OCI-LY1 (cell line): ENCODE measurements at regions not wholly inside any gene's neighbourhood (a gene's known extent, or its start where the extent isn't known, plus 50 kb on each side); places are given as distances from the start of the nearest gene placed in this dataset.

ENCODE experiments used
- H2AFZ ChIP-seq: fragments of 200-600 bp; sonication (generic), shearing (Covaris generic); 2 replicates; pipeline ENCODE4 v1.6.0; 2014; ENCODE audit warnings: antibody characterized with exemption, mild to moderate bottlenecking, low read length
- H3F3A ChIP-seq: fragments of 200-600 bp; sonication (generic), shearing (Covaris generic); 2 replicates; pipeline ENCODE4 v1.6.0; 2014; ENCODE audit warnings: mild to moderate bottlenecking, antibody characterized with exemption, low read length, moderate library complexity; ENCODE audit not compliant: insufficient read depth
- H3K27ac ChIP-seq: fragments of 200-600 bp; sonication (generic); 2 replicates; pipeline ENCODE4 v1.5.1; 2014; ENCODE audit warnings: low read length, mixed run types, mild to moderate bottlenecking, low read depth; ENCODE audit not compliant: poor library complexity, severe bottlenecking
- H3K27me3 ChIP-seq: fragments of 200-600 bp; sonication (generic); 2 replicates; pipeline ENCODE4 v1.6.0; 2014; ENCODE audit warnings: antibody characterized with exemption, mild to moderate bottlenecking, low read length, moderate library complexity; ENCODE audit not compliant: insufficient read depth
- H3K36me3 ChIP-seq: fragments of 200-600 bp; sonication (generic); 2 replicates; pipeline ENCODE4 v1.6.1; 2014; ENCODE audit warnings: mild to moderate bottlenecking, antibody characterized with exemption, low read length, moderate library complexity, mixed read lengths; ENCODE audit not compliant: insufficient read depth
- H3K4me1 ChIP-seq: fragments of 200-600 bp; sonication (generic); 2 replicates; pipeline ENCODE4 v1.5.1; 2014; ENCODE audit warnings: mild to moderate bottlenecking, low read length, moderate library complexity; ENCODE audit not compliant: insufficient read depth, severe bottlenecking
- H3K4me2 ChIP-seq: fragments of 200-600 bp; sonication (generic), shearing (Covaris generic); 2 replicates; pipeline ENCODE4 v1.6.1; 2014; ENCODE audit warnings: low read length
- H3K4me3 ChIP-seq: fragments of 200-600 bp; sonication (generic); 2 replicates; pipeline ENCODE4 v1.5.1; 2014; ENCODE audit warnings: low read length, low read depth, mild to moderate bottlenecking, mixed read lengths; ENCODE audit not compliant: poor library complexity, severe bottlenecking
- H3K79me2 ChIP-seq: fragments of 200-600 bp; shearing (Covaris generic); 2 replicates; pipeline ENCODE4 v1.6.1; 2016; ENCODE audit warnings: mixed run types, low read length, mixed read lengths; ENCODE audit not compliant: insufficient read depth
- H3K9ac ChIP-seq: fragments of 200-600 bp; sonication (generic), shearing (Covaris generic); 2 replicates; pipeline ENCODE4 v1.6.1; 2014; ENCODE audit warnings: mild to moderate bottlenecking, low read length, mixed read lengths
- H3K9me2 ChIP-seq: fragments of 200-600 bp; sonication (generic), shearing (Covaris generic); 2 replicates; pipeline ENCODE4 v1.6.1; 2014; ENCODE audit warnings: low read depth, mild to moderate bottlenecking, low read length, mixed read lengths
- H3K9me3 ChIP-seq: fragments of 200-600 bp; shearing (Covaris generic); 2 replicates; pipeline ENCODE4 v1.6.1; 2014; ENCODE audit warnings: low read length, mixed read lengths
- H4K20me1 ChIP-seq: fragments of 200-600 bp; sonication (generic), shearing (Covaris generic); 2 replicates; pipeline ENCODE4 v1.6.0; 2016; ENCODE audit warnings: mild to moderate bottlenecking, low read length; ENCODE audit not compliant: insufficient read depth
- CTCF ChIP-seq: fragments of 200-600 bp; sonication (generic), shearing (Covaris generic); IDR thresholded peaks from 2 replicates; pipeline ENCODE4 v1.5.1; 2017; ENCODE audit warnings: mild to moderate bottlenecking, antibody characterized with exemption, low read length, moderate library complexity, mixed read lengths
- EZH2 ChIP-seq: fragments of 200-600 bp; sonication (generic), shearing (Covaris generic); IDR thresholded peaks from 2 replicates; pipeline ENCODE4 v1.8.0; 2017; ENCODE audit warnings: borderline replicate concordance, mixed run types, mild to moderate bottlenecking, antibody characterized with exemption, low read length, moderate library complexity, mixed read lengths

GRCh38 chr3:118445036-118445435, 589.6 kb downstream of the IGSF11 start:
- H3K9me3 ChIP-seq, result no peaks in the 10 kb centered on the region
- no peak overlapping the region for H2AFZ ChIP-seq
- H3K27me3 ChIP-seq, result no peaks in the 10 kb centered on the region
- no peaks in the 10 kb centered on the region for H4K20me1 ChIP-seq
- no peak overlapping the region for H3K4me2 ChIP-seq
- H3K9ac ChIP-seq, result no peak overlapping the region
- H3K79me2 ChIP-seq, result no peaks in the 10 kb centered on the region
- H3K4me1 ChIP-seq, result no peaks in the 10 kb centered on the region
- no peaks in the 10 kb centered on the region for H3F3A ChIP-seq
- TF ChIP-seq EZH2 (no peak), CTCF (no peak)
- no peaks in the 10 kb centered on the region for H3K36me3 ChIP-seq
- H3K9me2 ChIP-seq, result no peaks in the 10 kb centered on the region
- no peak overlapping the region for H3K27ac ChIP-seq
- no peak overlapping the region for H3K4me3 ChIP-seq

GRCh38 chr3:118447339-118447738, 587.3 kb downstream of the IGSF11 start:
- H3K9me3 ChIP-seq, result no peaks in the 10 kb centered on the region
- no peaks in the 10 kb centered on the region for H3K9me2 ChIP-seq
- H3K4me2 ChIP-seq, result no peak overlapping the region
- H3F3A ChIP-seq, result no peaks in the 10 kb centered on the region
- no peaks in the 10 kb centered on the region for H3K36me3 ChIP-seq
- H3K27me3 ChIP-seq, result no peaks in the 10 kb centered on the region
- H3K27ac ChIP-seq, result no peak overlapping the region
- no peak overlapping the region for H3K4me3 ChIP-seq
- no peaks in the 10 kb centered on the region for H3K4me1 ChIP-seq
- H3K79me2 ChIP-seq, result no peaks in the 10 kb centered on the region
- H3K9ac ChIP-seq, result no peak overlapping the region
- H2AFZ ChIP-seq, result no peak overlapping the region
- H4K20me1 ChIP-seq, result no peaks in the 10 kb centered on the region
- TF ChIP-seq EZH2 (no peak), CTCF (no peak)

- no peak overlapping the region for H2AFZ ChIP-seq
- H3K79me2 ChIP-seq, result no peaks in the 10 kb centered on the region
- no peak overlapping the region for H3K27ac ChIP-seq
- H3K4me1 ChIP-seq, result no peaks in the 10 kb centered on the region
- H3F3A ChIP-seq, result no peaks in the 10 kb centered on the region
- H3K9me2 ChIP-seq, result no peaks in the 10 kb centered on the region
- no peak overlapping the region for H3K9ac ChIP-seq
- no peak for TF ChIP-seq CTCF
- TF ChIP-seq EZH2, result no peak
- no peaks in the 10 kb centered on the region for H3K9me3 ChIP-seq
- no peak overlapping the region for H3K4me3 ChIP-seq
- H4K20me1 ChIP-seq, result no peaks in the 10 kb centered on the region
- no peaks in the 10 kb centered on the region for H3K36me3 ChIP-seq
- H3K27me3 ChIP-seq, result no peaks in the 10 kb centered on the region
- H3K4me2 ChIP-seq, result no peak overlapping the region
Measured at GRCh38 chr3:118466795-118467330, 567.8 kb downstream of the IGSF11 start.
